ENCODE measurements at regions not wholly inside any gene's neighbourhood (a gene's known extent, or its start where the extent isn't known, plus 50 kb on each side); places are given as distances from the start of the nearest gene placed in this dataset.

DNA sequence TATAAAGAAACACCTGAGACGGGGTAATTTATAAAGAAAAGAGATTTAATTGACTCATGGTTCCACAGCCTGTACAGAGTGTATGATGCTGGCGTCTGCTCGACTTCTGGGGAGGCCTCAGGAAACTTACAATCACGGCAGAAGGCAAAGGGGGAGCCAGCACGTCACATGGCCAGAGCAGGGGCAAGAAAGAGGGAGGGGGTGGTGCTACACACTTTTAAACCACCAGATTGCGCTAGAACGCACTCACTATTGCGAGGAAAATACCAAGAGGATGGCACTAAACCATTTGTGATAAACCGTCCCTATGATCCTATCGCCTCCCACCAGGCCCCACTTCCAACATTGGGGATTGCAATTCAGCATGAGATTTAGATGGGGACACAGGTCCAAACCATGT is 79.7 kb upstream of the CARD18 start:
- no peak for TF ChIP-seq FOXM1 (IDR thresholded peaks at IDR 0.05; ENCODE audit: borderline replicate concordance, low read depth)
- no peak for TF ChIP-seq CREB1 (IDR thresholded peaks at IDR 0.05; ENCODE audit: low read depth)
- no peak for TF ChIP-seq RAD21 (IDR thresholded peaks at IDR 0.05; ENCODE audit: low read depth)
- TF ChIP-seq, protein P1, sequence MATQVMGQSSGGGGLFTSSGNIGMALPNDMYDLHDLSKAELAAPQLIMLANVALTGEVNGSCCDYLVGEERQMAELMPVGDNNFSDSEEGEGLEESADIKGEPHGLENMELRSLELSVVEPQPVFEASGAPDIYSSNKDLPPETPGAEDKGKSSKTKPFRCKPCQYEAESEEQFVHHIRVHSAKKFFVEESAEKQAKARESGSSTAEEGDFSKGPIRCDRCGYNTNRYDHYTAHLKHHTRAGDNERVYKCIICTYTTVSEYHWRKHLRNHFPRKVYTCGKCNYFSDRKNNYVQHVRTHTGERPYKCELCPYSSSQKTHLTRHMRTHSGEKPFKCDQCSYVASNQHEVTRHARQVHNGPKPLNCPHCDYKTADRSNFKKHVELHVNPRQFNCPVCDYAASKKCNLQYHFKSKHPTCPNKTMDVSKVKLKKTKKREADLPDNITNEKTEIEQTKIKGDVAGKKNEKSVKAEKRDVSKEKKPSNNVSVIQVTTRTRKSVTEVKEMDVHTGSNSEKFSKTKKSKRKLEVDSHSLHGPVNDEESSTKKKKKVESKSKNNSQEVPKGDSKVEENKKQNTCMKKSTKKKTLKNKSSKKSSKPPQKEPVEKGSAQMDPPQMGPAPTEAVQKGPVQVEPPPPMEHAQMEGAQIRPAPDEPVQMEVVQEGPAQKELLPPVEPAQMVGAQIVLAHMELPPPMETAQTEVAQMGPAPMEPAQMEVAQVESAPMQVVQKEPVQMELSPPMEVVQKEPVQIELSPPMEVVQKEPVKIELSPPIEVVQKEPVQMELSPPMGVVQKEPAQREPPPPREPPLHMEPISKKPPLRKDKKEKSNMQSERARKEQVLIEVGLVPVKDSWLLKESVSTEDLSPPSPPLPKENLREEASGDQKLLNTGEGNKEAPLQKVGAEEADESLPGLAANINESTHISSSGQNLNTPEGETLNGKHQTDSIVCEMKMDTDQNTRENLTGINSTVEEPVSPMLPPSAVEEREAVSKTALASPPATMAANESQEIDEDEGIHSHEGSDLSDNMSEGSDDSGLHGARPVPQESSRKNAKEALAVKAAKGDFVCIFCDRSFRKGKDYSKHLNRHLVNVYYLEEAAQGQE (IDR thresholded peaks at IDR 0.05; ENCODE audit: low read depth): no peak
- no peak for TF ChIP-seq ZBTB7A (IDR thresholded peaks at IDR 0.05; ENCODE audit: low read depth)
- TF ChIP-seq TCF12 (IDR thresholded peaks at IDR 0.05; ENCODE audit: low read depth): no peak
- TF ChIP-seq YY1 (IDR thresholded peaks at IDR 0.05; ENCODE audit: low read depth): no peak
- no peak for TF ChIP-seq EGR1 (IDR thresholded peaks at IDR 0.05)
- TF ChIP-seq, protein P2, sequence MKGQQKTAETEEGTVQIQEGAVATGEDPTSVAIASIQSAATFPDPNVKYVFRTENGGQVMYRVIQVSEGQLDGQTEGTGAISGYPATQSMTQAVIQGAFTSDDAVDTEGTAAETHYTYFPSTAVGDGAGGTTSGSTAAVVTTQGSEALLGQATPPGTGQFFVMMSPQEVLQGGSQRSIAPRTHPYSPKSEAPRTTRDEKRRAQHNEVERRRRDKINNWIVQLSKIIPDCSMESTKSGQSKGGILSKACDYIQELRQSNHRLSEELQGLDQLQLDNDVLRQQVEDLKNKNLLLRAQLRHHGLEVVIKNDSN (IDR thresholded peaks at IDR 0.05): no peak
- no peak for TF ChIP-seq NFIC (IDR thresholded peaks at IDR 0.05)
- TF ChIP-seq TAF1 (IDR thresholded peaks at IDR 0.05; ENCODE audit: low read depth): no peak
- TF ChIP-seq TEAD4 (IDR thresholded peaks at IDR 0.05): no peak
- TF ChIP-seq, protein P3, sequence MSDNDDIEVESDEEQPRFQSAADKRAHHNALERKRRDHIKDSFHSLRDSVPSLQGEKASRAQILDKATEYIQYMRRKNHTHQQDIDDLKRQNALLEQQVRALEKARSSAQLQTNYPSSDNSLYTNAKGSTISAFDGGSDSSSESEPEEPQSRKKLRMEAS (IDR thresholded peaks at IDR 0.05): no peak
- TF ChIP-seq EP300 (IDR thresholded peaks at IDR 0.05; ENCODE audit: borderline replicate concordance): no peak
- TF ChIP-seq CEBPB (IDR thresholded peaks at IDR 0.05): no peak

DNA sequence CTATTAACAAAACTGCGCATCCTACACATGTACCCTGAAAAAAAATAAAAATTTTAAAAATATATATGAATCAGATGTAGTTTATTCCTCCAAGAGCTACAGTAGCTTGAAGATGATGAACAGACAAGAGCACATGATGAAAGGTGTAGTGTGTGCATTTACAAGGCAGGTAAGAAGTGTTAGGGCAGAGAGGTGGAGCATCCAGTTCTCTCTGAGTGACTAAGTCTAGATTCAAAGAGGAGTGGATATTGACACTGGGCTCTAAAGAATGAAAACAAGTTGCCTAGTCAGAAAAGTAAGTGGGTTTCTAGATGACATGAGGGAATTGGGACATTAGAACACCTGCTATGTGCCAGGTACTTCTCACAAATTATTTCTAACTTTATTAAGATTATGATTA is 76.0 kb upstream of the CARD18 start:
- TF ChIP-seq, protein P1 (IDR thresholded peaks at IDR 0.05; ENCODE audit: low read depth): no peak
- TF ChIP-seq, protein P2 (IDR thresholded peaks at IDR 0.05): no peak
- TF ChIP-seq TAF1 (IDR thresholded peaks at IDR 0.05; ENCODE audit: low read depth) (no peak), TEAD4 (IDR thresholded peaks at IDR 0.05) (no peak), EGR1 (IDR thresholded peaks at IDR 0.05) (no peak), EP300 (IDR thresholded peaks at IDR 0.05; ENCODE audit: borderline replicate concordance) (no peak), ZBTB7A (IDR thresholded peaks at IDR 0.05; ENCODE audit: low read depth) (no peak), RAD21 (IDR thresholded peaks at IDR 0.05; ENCODE audit: low read depth) (no peak), CEBPB (IDR thresholded peaks at IDR 0.05) (no peak), CREB1 (IDR thresholded peaks at IDR 0.05; ENCODE audit: low read depth) (no peak), TCF12 (IDR thresholded peaks at IDR 0.05; ENCODE audit: low read depth) (no peak), NFIC (IDR thresholded peaks at IDR 0.05) (no peak), YY1 (IDR thresholded peaks at IDR 0.05; ENCODE audit: low read depth) (no peak)
- TF ChIP-seq, protein P3 (IDR thresholded peaks at IDR 0.05): no peak

DNA sequence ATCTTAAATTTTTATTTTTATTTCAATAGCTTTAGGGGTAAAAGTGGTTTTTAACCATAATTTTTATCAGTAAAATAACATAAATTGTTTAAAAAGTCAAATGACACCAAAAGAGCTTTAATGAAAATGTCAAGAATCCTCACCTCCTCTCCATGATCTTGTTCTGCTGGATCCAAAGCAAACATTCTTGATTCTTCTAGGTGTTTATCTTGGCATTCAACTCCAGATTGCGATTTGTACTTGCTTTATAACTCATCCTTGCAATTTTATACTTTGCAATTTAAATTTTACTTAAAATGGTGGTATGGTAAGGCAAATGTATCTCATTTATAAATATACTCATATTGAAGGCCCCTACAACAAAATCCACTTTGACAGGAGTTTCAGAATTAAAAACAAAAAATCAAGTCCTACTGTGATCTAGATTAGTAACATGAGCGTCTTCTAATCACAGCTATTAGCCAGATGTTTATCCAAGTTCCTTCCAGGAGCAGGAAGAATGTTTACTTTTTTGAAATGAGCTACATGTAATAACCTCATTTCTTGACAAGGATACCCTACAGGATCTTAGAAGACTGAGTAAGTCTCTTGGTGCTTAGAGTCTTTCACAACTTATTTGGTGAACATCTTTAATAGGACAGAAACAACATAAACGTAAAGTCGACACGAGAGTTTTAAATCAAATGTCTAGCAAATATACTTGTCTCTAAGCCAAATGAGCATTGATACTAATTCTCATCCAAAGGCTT is 72.4 kb upstream of the CARD18 start:
- TF ChIP-seq, protein P2 (IDR thresholded peaks at IDR 0.05): no peak
- TF ChIP-seq TAF1 (IDR thresholded peaks at IDR 0.05; ENCODE audit: low read depth) (no peak), CREB1 (IDR thresholded peaks at IDR 0.05; ENCODE audit: low read depth) (no peak)

DNA sequence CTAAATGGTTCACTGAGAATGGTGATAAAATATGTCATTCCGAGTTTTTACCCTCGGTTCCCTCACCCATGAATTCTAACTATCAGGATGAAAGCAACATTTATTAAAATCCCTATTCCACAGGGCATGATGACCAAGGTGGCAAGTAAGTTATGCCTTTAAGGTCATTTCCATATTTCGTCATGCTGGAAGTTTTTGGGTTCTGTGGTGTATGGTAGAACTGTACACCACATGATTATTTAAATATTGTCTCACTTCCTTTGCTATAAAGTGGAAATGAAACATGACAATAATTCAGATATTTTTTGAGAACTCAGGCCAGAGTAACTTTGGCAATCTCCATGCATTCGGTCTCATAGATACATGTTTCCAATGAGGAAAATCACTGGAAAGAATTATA is 68.5 kb upstream of the CARD18 start:
- TF ChIP-seq TEAD4 (IDR thresholded peaks at IDR 0.05): no peak
- no peak for TF ChIP-seq RAD21 (IDR thresholded peaks at IDR 0.05; ENCODE audit: low read depth)
- no peak for TF ChIP-seq TAF1 (IDR thresholded peaks at IDR 0.05; ENCODE audit: low read depth)
- no peak for TF ChIP-seq YY1 (IDR thresholded peaks at IDR 0.05; ENCODE audit: low read depth)
- TF ChIP-seq, protein P1 (IDR thresholded peaks at IDR 0.05; ENCODE audit: low read depth): no peak
- TF ChIP-seq, protein P2 (IDR thresholded peaks at IDR 0.05): no peak
- TF ChIP-seq, protein P3 (IDR thresholded peaks at IDR 0.05): no peak
- TF ChIP-seq EGR1 (IDR thresholded peaks at IDR 0.05): no peak
- no peak for TF ChIP-seq FOXM1 (IDR thresholded peaks at IDR 0.05; ENCODE audit: borderline replicate concordance, low read depth)
- no peak for TF ChIP-seq EP300 (IDR thresholded peaks at IDR 0.05; ENCODE audit: borderline replicate concordance)
- TF ChIP-seq NFIC (IDR thresholded peaks at IDR 0.05): no peak
- TF ChIP-seq ZBTB7A (IDR thresholded peaks at IDR 0.05; ENCODE audit: low read depth): no peak
- no peak for TF ChIP-seq CEBPB (IDR thresholded peaks at IDR 0.05)
